ENCODE measurements at regions not wholly inside any gene's neighbourhood (a gene's known extent, or its start where the extent isn't known, plus 50 kb on each side); places are given as distances from the start of the nearest gene placed in this dataset.

- no peak for TF ChIP-seq POLR2A (IDR thresholded peaks at IDR 0.05)
- TF ChIP-seq POLR2AphosphoS5 (IDR thresholded peaks at IDR 0.05), result no peak
Measured at GRCh38 chr22:27240298-27241075, 561.1 kb downstream of the MN1 start.

Measured in stomach (tissue), 4 donors.